ENCODE measurements at regions not wholly inside any gene's neighbourhood (a gene's known extent, or its start where the extent isn't known, plus 50 kb on each side); places are given as distances from the start of the nearest gene placed in this dataset.

DNA sequence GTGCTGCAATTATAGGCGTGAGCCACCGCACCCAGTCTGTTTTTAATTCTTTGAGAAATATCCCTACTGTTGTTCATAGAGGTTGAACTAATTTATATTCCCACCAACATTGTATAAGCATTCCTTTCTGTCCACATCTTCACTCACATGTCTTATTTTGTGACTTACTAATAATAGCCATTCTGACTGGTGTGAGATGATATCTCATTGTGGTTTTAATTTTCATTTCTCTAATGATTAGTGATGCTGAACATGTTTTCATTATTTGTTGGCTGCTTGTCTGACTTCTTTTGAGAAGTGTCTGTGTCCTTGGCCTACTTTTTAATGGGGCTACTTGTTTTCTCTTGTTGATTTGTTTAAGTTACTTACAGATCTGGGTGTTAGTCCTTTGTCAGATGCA, 310.9 kb upstream of the MAOA start:
- Histone ChIP-seq H3K4me2 (ENCODE audit: insufficient read depth in 1 of 2, low read depth in 2 of 2, low read length in 2 of 2) (no peak overlapping the region), H3K9me3 (ENCODE audit: insufficient read depth in 2 of 2, low read depth in 1 of 2, low read length in 1 of 2) (no peaks in the 10 kb centered on the region), H3K56ac (replicated peaks; ENCODE audit: insufficient read length, low read depth, low read length) (no peak overlapping the region), H2BK120ac (replicated peaks; ENCODE audit: low read depth, low read length) (no peak overlapping the region), H3K14ac (ENCODE audit: insufficient read length) (no peak overlapping the region), H3K79me1 (ENCODE audit: low read depth, low read length) (no peaks in the 10 kb centered on the region), H2BK15ac (ENCODE audit: low read length) (no peak overlapping the region), H4K20me1 (replicated peaks in 1 of 2; ENCODE audit: control insufficient read depth in 1 of 2, insufficient read depth in 2 of 2, low read length in 2 of 2) (no peaks in the 10 kb centered on the region), H3K18ac (ENCODE audit: extremely low read depth, low read length) (no peak overlapping the region), H3K9ac (replicated peaks in 1 of 4; ENCODE audit: extremely low read depth in 1 of 4, low read depth in 3 of 4, low read length in 3 of 4) (no peak overlapping the region), H3K23me2 (ENCODE audit: low read depth, low read length) (no peaks in the 10 kb centered on the region), H3K27ac (ENCODE audit: low read depth, low read length) (no peak overlapping the region), H4K5ac (ENCODE audit: insufficient read length, low read depth, low read length) (no peak overlapping the region), H2AFZ (ENCODE audit: low read length) (no peak overlapping the region), H2BK12ac (ENCODE audit: low read depth, low read length) (no peak overlapping the region), H2BK5ac (ENCODE audit: low read depth, low read length) (no peak overlapping the region), H3K79me2 (ENCODE audit: control insufficient read depth in 1 of 2, insufficient read depth in 2 of 2, low read length in 2 of 2) (no peaks in the 10 kb centered on the region), H3K4me3 (ENCODE audit: extremely low read depth in 1 of 4, insufficient read depth in 2 of 4, low read depth in 3 of 4, low read length in 4 of 4) (no peak overlapping the region), H3K36me3 (ENCODE audit: control insufficient read depth in 2 of 4, insufficient read depth in 4 of 4, low read length in 3 of 4) (no peaks in the 10 kb centered on the region), H4K91ac (replicated peaks; ENCODE audit: insufficient read length, low read length) (no peak overlapping the region), H3K4ac (replicated peaks; ENCODE audit: insufficient read length, low read depth, low read length) (no peak overlapping the region), H3K4me1 (replicated peaks in 1 of 4; ENCODE audit: control insufficient read depth in 3 of 4, insufficient read depth in 4 of 4, low read length in 3 of 4) (peaks cover 0 to 3% (median 0%) of the 10 kb centered on the region in 4 experiments; a peak in 1 of 7 replicates), H3K27me3 (replicated peaks in 1 of 4; ENCODE audit: control insufficient read depth in 3 of 4, extremely low read depth in 1 of 4, insufficient read depth in 3 of 4, low read length in 3 of 4) (no peaks in the 10 kb centered on the region), H2AK5ac (ENCODE audit: low read depth, low read length) (no peak overlapping the region), H3K23ac (ENCODE audit: insufficient read length) (no peak overlapping the region), H2BK20ac (ENCODE audit: low read length) (no peak overlapping the region), H4K8ac (ENCODE audit: extremely low read depth, insufficient read depth, low read length) (no peak overlapping the region)
- TF ChIP-seq, protein P1, sequence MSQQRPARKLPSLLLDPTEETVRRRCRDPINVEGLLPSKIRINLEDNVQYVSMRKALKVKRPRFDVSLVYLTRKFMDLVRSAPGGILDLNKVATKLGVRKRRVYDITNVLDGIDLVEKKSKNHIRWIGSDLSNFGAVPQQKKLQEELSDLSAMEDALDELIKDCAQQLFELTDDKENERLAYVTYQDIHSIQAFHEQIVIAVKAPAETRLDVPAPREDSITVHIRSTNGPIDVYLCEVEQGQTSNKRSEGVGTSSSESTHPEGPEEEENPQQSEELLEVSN (IDR thresholded peaks at IDR 0.05), result no peak
- TF ChIP-seq, protein P2, sequence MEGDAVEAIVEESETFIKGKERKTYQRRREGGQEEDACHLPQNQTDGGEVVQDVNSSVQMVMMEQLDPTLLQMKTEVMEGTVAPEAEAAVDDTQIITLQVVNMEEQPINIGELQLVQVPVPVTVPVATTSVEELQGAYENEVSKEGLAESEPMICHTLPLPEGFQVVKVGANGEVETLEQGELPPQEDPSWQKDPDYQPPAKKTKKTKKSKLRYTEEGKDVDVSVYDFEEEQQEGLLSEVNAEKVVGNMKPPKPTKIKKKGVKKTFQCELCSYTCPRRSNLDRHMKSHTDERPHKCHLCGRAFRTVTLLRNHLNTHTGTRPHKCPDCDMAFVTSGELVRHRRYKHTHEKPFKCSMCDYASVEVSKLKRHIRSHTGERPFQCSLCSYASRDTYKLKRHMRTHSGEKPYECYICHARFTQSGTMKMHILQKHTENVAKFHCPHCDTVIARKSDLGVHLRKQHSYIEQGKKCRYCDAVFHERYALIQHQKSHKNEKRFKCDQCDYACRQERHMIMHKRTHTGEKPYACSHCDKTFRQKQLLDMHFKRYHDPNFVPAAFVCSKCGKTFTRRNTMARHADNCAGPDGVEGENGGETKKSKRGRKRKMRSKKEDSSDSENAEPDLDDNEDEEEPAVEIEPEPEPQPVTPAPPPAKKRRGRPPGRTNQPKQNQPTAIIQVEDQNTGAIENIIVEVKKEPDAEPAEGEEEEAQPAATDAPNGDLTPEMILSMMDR (IDR thresholded peaks at IDR 0.05; ENCODE audit: control extremely low read depth in 1 of 3, insufficient read depth in 1 of 3, low read depth in 1 of 3, low read length in 3 of 3), result no peak
- TF ChIP-seq ZNF274 (IDR thresholded peaks at IDR 0.05; ENCODE audit: borderline replicate concordance, extremely low read depth, low read length) (no peak), GTF2F1 (IDR thresholded peaks at IDR 0.05; ENCODE audit: borderline replicate concordance, low read depth, low read length) (no peak)
- FAIRE-seq (no peak), DNase-seq (ENCODE audit: low read depth in 1 of 2, low spot score in 2 of 2) (no peak)
- WGBS, 2 experiments (ENCODE audit: extremely low coverage in 1 of 2, insufficient coverage in 1 of 2, insufficient read length in 1 of 2, insufficient replicate concordance in 2 of 2, low coverage in 1 of 2, low lambda C conversion rate in 2 of 2, missing lambda C conversion rate in 1 of 2), result 93% methylated on average over 2 of the region's 2 CpGs; no CpG with 5 or more reads in 1 of the 2 experiments
- ChIA-PET CTCF (ENCODE audit: partially characterized antibody) (no interaction called here), POLR2A (ENCODE audit: partially characterized antibody) (no interaction called here)
